ENCODE measurements at regions not wholly inside any gene's neighbourhood (a gene's known extent, or its start where the extent isn't known, plus 50 kb on each side); places are given as distances from the start of the nearest gene placed in this dataset.

DNA sequence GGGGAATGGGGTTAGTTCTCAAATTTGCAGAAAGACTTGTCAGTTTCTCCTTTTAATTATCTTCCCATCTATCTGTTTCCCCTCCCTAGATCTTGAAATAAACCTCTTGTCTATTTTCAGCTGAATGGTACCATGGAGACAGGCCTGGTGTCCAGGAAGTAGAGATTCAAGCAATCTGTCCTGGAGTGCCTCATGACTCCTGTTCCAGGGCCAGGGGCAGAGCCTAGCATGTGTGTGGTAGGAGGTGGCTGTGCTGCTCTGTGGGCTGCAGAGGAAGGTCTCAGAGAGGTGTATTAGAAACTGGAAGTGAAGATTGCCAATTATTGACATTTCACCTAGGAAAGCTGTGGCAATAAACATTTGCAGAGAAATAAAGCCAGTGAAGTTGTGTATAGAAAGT is 175.8 kb upstream of the ATP10B start:
- TF ChIP-seq SP1 (IDR thresholded peaks at IDR 0.05) (no peak), ZNF384 (IDR thresholded peaks at IDR 0.05) (no peak), PKNOX1 (IDR thresholded peaks at IDR 0.05) (no peak), SUZ12 (IDR thresholded peaks at IDR 0.05) (no peak), CTBP1 (IDR thresholded peaks at IDR 0.05; ENCODE audit: borderline replicate concordance) (no peak), TARDBP (IDR thresholded peaks at IDR 0.05) (no peak), FOXK2 (IDR thresholded peaks at IDR 0.05) (no peak), ARNT (IDR thresholded peaks at IDR 0.05) (no peak)

Data from HEK293T (cell line).